ENCODE measurements at regions not wholly inside any gene's neighbourhood (a gene's known extent, or its start where the extent isn't known, plus 50 kb on each side); places are given as distances from the start of the nearest gene placed in this dataset.

DNA sequence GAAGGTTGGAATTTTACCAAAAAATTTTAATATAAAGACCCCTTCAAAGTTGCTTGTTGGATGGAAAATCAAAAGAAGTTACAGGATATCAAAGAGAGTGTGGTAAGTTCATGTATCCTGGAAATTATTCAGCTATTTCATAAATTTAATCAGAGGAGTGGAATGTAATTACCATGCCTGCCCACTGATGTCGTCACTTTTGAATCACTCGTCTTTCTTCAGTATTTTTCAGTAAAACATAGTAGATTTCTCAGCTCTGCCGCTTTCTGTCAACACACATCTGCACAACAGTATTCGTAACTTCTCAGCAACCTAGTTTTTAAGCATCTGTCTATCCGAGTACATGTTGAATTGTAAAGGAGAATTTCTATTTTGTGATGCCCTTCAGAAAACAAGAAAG, 2163.0 kb upstream of the AGA start:
- Mint-ChIP-seq H3K27me3 (ENCODE audit: insufficient read depth, unreplicated experiment) (no peaks in the 10 kb centered on the region), H3K36me3 (ENCODE audit: insufficient read depth, unreplicated experiment) (no peaks in the 10 kb centered on the region), H3K9me3 (ENCODE audit: unreplicated experiment) (peaks cover 8% of the 10 kb centered on the region), H3K4me1 (ENCODE audit: insufficient read depth, unreplicated experiment) (peaks cover 11% of the 10 kb centered on the region), H3K4me3 (ENCODE audit: unreplicated experiment) (no peak overlapping the region), H3K27ac (ENCODE audit: low read depth, unreplicated experiment) (peak overlapping the region; percentile 73)
- intact Hi-C loops (cut with micrococcal nuclease), result no loop called here
- BruUV-seq (replicated peaks), result no TSS peak
- POLR2A ChIA-PET, result interaction anchor here (0.7 to 1.0 kb wide), 3 partner anchors 9 to 243 kb away, joined by 3 read pairs; no protein-coding TSS in a partner anchor
- peak; percentile 35 for DNase-seq (ENCODE audit: unreplicated experiment)
- TF ChIP-seq, protein P1, sequence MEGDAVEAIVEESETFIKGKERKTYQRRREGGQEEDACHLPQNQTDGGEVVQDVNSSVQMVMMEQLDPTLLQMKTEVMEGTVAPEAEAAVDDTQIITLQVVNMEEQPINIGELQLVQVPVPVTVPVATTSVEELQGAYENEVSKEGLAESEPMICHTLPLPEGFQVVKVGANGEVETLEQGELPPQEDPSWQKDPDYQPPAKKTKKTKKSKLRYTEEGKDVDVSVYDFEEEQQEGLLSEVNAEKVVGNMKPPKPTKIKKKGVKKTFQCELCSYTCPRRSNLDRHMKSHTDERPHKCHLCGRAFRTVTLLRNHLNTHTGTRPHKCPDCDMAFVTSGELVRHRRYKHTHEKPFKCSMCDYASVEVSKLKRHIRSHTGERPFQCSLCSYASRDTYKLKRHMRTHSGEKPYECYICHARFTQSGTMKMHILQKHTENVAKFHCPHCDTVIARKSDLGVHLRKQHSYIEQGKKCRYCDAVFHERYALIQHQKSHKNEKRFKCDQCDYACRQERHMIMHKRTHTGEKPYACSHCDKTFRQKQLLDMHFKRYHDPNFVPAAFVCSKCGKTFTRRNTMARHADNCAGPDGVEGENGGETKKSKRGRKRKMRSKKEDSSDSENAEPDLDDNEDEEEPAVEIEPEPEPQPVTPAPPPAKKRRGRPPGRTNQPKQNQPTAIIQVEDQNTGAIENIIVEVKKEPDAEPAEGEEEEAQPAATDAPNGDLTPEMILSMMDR (IDR thresholded peaks at IDR 0.05; ENCODE audit: unreplicated experiment), result no peak
- CTCF ChIA-PET, result no interaction called here

DNA sequence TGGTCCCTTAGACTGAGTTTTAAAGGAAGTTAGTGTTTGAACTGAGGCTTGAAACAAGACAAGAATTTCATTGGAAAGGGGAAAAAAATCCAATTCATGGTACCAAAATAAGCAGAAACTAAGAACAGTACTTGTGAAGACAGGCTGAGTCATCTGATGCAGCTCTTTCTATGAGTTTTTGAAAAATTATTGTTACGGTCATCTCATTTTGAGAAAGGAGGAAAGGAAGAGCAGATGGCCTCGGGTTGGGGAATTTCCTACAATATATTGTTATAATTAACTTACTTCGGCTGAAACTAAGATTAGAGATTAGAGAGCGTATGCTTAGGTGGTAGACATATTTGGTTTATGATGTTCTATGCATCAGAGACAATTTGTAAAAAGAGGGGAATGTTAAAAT, 2164.8 kb upstream of the AGA start:
- Mint-ChIP-seq H3K27me3 (ENCODE audit: insufficient read depth, unreplicated experiment) (no peaks in the 10 kb centered on the region), H3K27ac (ENCODE audit: low read depth, unreplicated experiment) (no peak overlapping the region), H3K4me3 (ENCODE audit: unreplicated experiment) (no peak overlapping the region), H3K36me3 (ENCODE audit: insufficient read depth, unreplicated experiment) (no peaks in the 10 kb centered on the region), H3K4me1 (ENCODE audit: insufficient read depth, unreplicated experiment) (peaks cover 11% of the 10 kb centered on the region), H3K9me3 (ENCODE audit: unreplicated experiment) (peaks cover 8% of the 10 kb centered on the region)
- ChIA-PET POLR2A (no interaction called here), CTCF (interaction anchor here (0.5 kb wide), 1 partner anchor 69 kb away, joined by 5 read pairs; no protein-coding TSS in a partner anchor)
- TF ChIP-seq, protein P1 (IDR thresholded peaks at IDR 0.05; ENCODE audit: unreplicated experiment), result no peak
- BruUV-seq (replicated peaks), result no TSS peak
- intact Hi-C loops (cut with micrococcal nuclease), result no loop called here
- no peak for DNase-seq (ENCODE audit: unreplicated experiment)

DNA sequence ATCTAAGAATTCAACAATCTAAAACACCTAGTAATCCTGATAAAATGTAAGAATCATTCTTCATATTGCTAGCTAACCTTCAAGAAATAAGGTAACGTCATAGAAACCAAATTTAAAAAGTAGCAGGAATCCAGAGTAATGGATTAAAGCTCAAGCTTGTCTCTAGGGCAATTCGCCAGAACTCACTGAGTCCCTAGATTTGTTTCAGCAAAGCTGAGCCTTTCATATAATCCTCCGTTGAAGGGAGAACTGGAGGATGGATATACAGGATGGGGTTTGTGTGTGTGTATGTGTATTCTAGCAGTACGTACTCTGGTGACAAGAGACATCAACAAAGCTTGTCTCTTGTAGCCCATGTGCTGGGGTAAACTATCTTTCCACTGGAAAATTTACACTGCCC, 2173.5 kb upstream of the AGA start:
- CTCF ChIA-PET, result interaction anchor here (0.6 kb wide), 1 partner anchor 50 kb away, joined by 4 read pairs; no protein-coding TSS in a partner anchor
- H3K36me3 Mint-ChIP-seq (ENCODE audit: insufficient read depth, unreplicated experiment), result no peaks in the 10 kb centered on the region

DNA sequence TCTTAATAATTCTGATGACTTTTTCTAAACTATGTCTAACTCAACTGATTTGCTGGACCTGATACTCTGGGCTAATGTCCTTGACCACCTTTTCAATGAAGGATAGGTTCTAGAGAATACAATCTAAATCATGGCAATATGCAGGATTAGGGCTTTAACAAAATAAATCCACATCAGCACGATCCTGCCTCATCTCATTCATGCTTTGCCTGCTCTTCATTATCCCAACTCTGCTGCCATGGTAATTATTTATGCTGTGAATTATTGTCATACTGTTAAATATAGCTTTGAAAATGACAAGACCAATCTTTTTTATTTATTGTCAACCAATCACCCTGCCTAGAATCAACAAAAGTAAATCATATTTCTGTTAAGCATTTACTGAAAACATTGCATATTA, 2176.7 kb upstream of the AGA start:
- Mint-ChIP-seq H3K27ac (ENCODE audit: low read depth, unreplicated experiment) (no peak overlapping the region), H3K9me3 (ENCODE audit: unreplicated experiment) (no peaks in the 10 kb centered on the region), H3K4me1 (ENCODE audit: insufficient read depth, unreplicated experiment) (no peaks in the 10 kb centered on the region), H3K36me3 (ENCODE audit: insufficient read depth, unreplicated experiment) (no peaks in the 10 kb centered on the region), H3K27me3 (ENCODE audit: insufficient read depth, unreplicated experiment) (no peaks in the 10 kb centered on the region), H3K4me3 (ENCODE audit: unreplicated experiment) (no peak overlapping the region)
- intact Hi-C loops (cut with micrococcal nuclease), result no loop called here
- ChIA-PET CTCF (no interaction called here), POLR2A (no interaction called here)
- BruUV-seq (replicated peaks), result no TSS peak
- DNase-seq (ENCODE audit: unreplicated experiment), result no peak
- TF ChIP-seq, protein P1 (IDR thresholded peaks at IDR 0.05; ENCODE audit: unreplicated experiment), result no peak

More for the DNA sequence above, 2173.5 kb upstream of the AGA start:
- Mint-ChIP-seq H3K9me3 (ENCODE audit: unreplicated experiment) (no peaks in the 10 kb centered on the region), H3K27ac (ENCODE audit: low read depth, unreplicated experiment) (no peak overlapping the region), H3K27me3 (ENCODE audit: insufficient read depth, unreplicated experiment) (no peaks in the 10 kb centered on the region), H3K4me1 (ENCODE audit: insufficient read depth, unreplicated experiment) (no peaks in the 10 kb centered on the region), H3K4me3 (ENCODE audit: unreplicated experiment) (no peak overlapping the region)
- POLR2A ChIA-PET, result no interaction called here
- intact Hi-C loops (cut with micrococcal nuclease), result no loop called here
- no TSS peak for BruUV-seq (replicated peaks)
- TF ChIP-seq, protein P1 (IDR thresholded peaks at IDR 0.05; ENCODE audit: unreplicated experiment), result no peak
- DNase-seq (ENCODE audit: unreplicated experiment), result no peak
